GM12892 (cell line): ENCODE measurements at regions not wholly inside any gene's neighbourhood (a gene's known extent, or its start where the extent isn't known, plus 50 kb on each side); places are given as distances from the start of the nearest gene placed in this dataset.

ENCODE experiments used
- POLR2A ChIP-seq: IDR thresholded peaks from 2 replicates; pipeline ENCODE4 v1.6.1; 2011; ENCODE audit warnings: low read depth, low read length, control low read depth
- POLR2AphosphoS5 ChIP-seq: IDR thresholded peaks from 2 replicates; pipeline ENCODE4 v1.6.1; 2011; ENCODE audit warnings: low read depth, low read length, control low read depth

GRCh38 chr18:30113454-30113853, 929.1 kb downstream of the DSC3 start:
- TF ChIP-seq POLR2A (no peak), POLR2AphosphoS5 (no peak)
